GM19463 (cell line): ENCODE measurements at regions not wholly inside any gene's neighbourhood (a gene's known extent, or its start where the extent isn't known, plus 50 kb on each side); places are given as distances from the start of the nearest gene placed in this dataset.
"Not testable (repeated sequence)": the region's sequence is repeated elsewhere in the genome, so short reads cannot be mapped to it uniquely, and the experiment has no call there.

Experiments
- ATAC-seq: cut with Tn5 transposase; IDR thresholded peaks from one replicate; pipeline ENCODE4 v1.9.1; 2021; ENCODE audit warnings: mild to moderate bottlenecking, moderate library complexity; ENCODE audit not compliant: unreplicated experiment

DNA sequence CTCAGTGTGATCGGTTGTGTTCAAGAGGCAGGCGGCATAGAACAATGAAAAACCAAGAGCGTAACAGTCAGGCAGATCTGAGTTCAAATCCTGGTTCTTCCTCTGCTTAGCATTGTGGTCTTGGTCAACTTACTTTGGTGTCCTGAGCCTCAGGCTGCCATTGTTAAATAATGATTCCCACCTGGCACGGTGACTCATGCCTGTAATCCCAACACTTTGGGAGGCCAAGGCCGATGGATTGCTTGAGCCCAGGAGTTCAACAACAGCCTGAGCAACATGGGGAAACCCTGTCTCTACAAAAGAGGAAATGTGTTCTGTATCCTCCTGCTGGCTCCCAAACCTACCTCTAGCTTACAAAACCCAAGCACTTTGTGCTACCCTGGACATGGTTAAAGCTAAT, 129.0 kb upstream of the STX18 start:
- ATAC-seq, result no peak

DNA sequence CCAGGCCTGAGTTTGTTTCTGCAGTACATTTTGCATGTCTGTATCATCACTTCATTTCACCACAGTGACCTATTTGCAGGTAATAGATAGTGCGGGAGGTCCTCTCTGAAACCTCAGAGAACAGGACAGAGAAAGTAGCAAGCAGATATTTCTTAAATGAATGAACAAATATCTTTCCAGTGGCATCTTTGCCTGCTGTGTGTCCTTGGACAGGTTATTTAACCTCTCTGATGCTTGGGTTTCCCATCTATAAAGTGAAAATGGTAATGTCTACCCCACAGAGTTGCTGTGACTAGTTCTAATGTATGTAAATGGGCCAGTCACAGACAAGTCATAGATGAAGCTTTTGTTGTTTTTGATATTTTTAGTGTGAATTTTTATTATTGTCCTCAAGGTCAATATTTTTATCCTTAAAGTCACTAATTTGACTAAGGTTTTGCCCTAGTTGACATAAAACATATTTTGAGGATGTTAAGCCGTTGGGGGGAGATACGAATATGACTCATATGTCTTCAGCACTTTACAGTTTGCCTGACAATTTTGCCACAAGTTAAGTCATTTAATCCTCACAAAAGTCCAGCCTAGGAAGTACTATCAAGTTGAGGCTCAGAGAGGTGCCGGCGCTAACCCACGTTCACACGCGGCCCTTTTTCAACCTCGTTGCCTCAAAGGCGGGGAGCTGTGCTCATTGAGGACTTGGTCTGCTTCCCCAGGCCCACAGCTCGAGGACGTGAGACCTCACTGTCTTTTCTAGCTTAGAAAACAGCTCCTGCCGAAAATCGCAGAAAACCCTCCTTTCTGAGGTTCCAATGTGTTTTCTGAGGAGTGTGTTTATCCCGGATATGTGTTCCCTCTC, 126.7 kb upstream of the STX18 start:
- ATAC-seq, result no peak

DNA sequence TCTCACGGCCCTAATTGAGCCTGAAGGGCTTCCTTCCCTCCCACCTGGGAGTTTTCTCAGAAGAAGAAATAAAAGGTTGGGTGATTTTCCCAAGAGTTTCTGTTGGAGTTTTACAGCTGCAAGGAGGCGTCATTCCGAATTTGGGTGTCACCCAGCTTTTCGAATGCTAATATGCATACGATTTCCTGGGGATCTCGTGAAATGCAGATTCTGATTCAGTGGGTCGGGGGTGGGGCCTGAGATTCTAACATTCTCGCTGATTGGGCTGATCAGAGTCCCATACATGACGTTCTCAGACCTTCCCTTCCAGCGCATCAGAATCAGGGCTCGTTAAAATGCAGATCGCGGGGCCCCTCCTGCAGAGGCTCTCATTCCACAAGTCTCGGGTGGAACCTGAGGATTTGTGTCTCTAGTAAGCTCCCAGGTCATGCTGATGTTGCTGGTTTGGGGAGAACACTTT, 125.8 kb upstream of the STX18 start:
- no peak for ATAC-seq

DNA sequence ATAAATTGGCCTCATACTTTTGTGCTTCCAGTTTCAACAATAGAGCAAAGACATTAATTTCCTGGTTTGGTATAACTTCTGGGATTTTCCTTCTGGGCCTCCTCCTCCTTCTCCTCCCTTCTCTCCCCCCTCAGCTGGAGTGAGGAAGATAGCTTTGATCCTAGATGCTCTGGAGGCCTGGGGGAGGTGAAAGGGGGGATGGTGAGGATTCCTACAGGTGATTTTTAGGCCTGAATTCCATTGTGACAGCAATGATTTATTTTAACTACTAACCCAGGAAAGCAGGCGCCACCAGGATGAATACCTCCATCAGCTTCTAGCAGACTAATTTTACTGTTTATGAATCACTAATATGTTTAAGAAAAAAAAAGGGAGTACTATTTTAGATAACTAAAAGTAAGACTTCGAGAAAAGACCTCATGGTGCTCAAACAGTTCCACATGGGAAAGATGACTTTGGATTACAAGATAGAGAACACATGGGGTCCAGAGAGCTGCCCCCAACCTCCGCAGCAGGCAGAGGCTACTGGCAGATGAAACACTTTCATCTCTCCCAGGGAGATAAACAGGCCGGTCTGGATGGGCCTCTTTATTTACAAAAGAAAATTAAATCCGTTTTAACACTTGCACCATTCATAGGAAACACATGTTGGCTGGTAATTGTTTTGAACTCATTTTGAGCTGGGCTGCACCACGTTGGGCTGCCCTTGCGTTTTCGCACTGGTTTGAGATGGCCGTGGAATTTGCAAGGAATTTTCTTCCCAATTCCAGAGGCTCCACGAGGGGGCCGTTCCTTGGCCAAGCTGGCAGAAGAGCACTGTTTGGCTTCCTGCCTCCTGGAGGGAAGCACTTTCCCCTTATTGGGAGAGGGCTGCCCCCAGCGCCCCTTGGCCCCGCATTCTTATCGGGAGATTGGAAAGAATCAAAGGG, 125.1 kb upstream of the STX18 start:
- ATAC-seq, result no peak

DNA sequence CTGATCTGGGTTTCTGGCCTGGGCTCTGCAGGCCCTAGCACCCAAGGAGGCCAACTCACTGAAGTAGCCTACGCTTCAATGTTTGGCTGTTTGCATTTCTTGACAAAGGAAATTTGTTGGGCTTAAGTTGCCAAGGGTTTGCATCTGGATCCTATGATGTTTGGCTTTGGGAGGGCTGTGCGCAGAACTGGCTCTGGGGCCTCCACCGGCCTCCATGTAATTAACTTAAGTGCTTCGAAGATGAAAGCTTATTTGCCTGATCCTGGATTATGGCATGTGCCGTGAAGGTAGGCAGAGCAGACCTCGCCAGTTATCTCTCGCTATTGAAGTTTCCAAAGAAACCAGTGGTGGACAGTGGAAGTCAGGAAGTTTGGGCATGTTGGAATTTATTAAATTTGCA, 124.3 kb upstream of the STX18 start:
- no peak for ATAC-seq

DNA sequence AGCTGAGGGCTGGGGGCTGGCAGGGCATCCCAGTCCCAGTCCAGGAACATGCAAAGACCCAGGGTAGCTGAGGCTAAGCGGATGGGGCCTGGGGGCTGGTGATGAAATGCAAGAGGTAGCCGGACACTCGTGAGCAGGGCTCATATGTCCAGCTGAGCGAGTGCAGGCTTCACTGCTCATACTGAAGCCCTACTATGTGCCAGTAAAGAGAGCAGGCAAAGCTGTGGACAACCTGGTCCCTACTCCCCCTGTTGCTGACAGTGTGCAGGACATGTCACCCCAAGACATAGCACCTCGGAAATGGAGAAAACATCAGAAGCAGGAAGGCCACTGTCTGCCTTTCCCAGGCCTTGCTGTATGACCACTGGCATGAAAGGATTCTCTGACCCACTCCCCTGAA, 122.4 kb upstream of the STX18 start:
- no peak for ATAC-seq

DNA sequence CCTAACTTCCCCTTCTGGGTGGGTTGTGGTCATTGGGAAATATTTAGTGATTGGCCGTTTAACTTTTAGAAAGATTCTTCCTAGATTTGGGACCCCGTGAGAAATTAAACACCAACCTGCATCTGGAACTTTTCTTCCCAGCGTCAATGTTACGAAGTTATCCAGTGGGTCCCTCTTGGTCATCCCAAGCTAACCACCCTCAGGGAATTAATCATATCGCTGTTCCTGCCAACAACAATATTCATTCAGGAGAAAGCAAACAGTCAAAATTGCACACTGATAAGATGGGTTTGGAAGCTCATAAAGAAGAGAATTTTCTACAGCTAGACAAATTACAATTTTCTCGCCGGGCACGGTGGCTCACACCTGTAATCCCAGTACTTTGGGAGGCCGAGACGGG, 121.2 kb upstream of the STX18 start:
- no peak for ATAC-seq

DNA sequence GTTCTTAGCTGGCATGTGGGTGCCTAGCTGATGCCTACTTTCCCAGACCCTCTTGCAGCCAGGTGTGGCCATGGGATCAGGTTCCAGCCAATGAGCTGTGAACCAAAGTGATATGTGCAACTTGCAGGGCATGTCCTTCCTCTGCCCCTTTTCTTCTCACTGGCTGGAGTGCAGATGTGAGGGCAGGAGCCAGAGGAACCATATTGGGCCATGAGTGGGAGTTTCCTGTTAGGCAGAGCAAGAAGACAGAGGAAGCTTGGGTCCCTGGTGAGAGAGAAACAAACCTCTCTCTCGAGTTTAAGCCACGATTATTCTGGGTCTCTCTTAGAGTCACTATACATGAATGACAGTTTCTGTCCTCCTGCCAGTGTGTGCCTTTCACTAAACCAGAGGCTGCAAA, 120.4 kb upstream of the STX18 start:
- no peak for ATAC-seq

DNA sequence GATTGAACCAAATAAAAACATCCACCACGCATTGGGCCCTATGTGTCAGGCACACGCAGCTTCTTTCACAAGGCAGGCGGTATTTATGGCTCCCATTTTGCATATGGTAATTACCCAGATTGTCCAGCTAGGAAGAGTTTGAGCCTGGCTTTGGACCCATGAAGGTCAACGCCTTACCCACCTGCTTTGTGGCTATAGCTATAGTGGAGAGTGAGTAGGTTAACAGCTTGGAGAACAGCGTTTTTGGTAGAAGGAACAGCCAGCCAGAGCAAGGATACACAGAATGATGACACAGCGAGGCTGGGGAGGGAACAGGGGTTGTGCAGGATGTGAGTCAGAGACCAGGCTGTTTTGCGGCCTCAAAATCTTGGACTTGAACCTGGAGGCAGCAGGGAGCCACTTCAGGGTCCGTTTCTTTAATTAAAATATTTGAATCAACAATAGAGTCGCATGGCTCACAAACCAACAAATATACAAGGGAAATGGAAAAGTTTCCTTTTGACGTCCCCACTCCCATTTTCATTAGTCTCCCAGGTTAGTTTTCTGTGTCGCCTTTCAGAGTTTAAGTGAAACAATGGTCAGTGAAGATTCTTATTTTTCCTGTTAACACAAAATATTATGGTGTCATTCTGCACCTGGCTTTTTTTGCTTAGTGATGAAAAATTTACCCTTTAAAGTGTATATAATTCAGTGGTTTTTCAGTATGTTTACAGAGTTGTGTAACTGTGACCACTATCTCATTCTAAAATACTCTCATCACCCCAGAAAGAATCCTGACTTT, 118.2 kb upstream of the STX18 start:
- no peak for ATAC-seq

DNA sequence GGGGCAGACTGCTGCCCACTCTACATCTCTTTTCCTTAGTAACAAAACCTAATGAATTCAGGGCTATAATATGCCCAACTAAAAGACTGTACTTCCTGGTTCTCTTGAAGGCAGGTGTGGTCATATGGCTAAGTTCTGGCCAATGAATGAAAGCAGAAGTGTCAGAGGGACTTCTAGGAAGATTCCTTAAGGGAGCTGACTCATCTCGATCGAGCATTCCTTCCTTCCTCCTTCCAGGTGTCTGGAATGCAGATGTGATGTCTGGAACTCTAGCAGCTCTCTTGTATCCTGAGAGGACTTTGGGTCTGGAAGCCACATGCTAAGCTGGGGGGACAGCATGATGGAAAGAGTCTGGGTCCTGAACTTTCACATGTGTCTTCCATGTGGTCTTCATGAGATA, 116.2 kb upstream of the STX18 start:
- ATAC-seq, result no peak

DNA sequence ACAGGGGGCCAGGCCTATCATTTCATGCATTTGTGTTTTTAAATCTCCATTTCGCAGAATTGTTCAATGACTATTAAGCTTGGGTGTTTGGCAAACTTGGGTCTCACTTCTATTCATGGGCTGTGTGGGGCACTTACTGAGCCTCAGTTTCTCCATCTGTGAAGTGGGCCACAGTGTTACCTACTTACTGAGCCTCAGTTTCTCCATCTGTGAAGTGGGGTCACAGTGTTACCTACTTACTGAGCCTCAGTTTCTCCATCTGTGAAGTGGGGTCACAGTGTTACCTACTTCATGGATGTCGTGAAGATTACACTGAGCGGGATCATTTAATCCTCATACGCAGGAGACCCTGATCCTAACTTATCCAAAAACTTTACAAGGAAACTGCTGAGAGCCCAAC, 115.1 kb upstream of the STX18 start:
- ATAC-seq, result no peak

DNA sequence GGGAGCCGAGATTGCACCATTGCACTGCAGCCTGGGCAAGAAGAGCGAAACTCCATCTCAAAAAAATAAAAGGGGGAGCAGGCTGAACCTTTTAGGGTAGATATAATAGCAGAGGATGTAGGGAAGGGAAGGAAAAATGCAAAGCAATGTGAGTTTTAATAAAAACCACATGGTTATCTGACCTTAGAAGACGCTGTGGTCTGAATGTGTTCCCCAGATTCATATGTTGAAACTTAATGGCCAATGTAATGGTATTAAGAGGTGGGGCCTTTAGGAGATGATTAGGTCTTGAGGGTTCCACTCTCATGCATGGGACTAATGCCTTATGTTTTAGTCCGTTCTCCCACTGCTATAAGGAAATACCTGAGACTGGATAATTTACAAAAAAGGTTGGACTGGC, 114.1 kb upstream of the STX18 start:
- ATAC-seq, result no peak

DNA sequence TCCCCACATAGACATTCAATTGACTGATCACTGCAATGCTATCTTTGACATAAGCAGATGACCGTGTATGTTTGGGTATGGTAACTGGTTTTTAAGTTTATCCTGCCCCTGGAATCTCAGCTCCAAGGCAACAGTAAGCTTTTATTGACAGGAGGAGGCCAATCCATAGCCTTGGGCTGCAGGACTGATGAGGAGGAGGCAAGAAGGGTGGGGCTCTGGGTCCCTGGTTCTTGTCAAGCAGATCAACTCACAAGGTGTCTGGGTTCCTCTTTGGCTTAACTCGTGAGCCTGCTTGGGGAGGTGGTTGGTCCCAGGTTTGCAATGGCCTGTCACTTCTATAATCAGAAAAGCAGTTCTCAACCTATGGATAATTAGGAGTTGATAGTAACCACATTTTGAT, 113.2 kb upstream of the STX18 start:
- no peak for ATAC-seq

DNA sequence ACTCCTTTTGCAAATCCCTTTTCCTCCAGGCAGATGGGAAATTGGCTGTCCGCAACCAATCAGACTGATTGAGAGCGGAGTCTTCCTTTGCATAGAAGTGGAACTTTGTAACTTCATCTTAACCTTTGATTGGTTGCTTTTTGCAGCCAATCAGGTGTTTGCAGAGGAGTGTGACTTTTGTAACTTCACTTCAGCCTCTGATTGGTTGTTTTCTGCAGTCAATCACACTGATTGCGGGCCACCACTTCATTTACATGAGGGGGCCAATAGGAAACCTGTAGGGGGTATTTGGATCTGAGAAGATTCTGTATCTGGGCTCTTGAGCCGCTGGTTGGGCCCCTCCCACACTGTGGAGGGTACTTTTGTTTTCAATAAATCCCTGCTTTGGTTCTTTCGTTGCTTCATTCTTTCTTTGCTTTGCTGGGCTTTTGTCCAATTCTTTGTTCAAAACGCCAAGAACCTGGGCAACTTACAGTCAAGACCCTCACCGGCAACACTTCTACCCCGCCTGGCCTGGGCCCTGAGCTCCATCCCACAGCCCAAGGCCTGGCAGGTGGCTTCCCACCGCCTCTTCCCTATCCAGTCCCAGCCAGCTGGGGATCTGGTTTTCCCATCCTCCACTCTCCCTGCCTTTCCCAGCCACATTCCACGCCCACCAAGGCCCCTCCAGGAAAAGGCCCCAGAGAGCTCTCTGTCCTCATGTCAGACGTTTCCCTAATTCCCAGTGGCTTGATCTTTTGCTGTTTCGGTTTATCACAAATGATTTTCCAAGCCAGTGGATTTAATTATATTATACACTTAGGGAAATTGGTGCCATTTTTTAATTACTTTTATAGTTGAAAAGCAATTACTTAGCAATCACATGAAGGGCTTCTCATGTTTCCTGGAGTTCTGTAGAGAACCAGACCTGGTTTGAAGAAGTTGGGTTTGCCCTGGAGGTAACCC, 110.2 kb upstream of the STX18 start:
- no peak for ATAC-seq

DNA sequence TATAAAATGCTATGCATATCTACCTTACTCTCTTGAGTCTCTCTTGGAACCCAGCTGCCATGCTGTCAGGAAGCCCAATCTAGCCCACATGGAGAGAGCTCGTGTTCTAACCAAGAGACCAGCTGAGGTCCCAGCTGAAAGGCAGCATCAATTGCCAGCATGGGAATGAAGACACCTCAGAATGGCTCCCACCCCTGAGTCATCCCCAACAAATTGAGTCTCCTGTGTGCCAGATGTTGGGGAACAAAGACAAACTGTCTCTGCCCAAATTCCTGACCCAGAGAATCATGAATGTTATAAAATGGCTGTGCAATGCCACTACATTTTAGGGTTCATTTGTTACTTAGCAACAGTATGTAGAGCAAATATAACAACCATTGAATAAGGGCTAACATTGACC, 105.2 kb upstream of the STX18 start:
- no peak for ATAC-seq

DNA sequence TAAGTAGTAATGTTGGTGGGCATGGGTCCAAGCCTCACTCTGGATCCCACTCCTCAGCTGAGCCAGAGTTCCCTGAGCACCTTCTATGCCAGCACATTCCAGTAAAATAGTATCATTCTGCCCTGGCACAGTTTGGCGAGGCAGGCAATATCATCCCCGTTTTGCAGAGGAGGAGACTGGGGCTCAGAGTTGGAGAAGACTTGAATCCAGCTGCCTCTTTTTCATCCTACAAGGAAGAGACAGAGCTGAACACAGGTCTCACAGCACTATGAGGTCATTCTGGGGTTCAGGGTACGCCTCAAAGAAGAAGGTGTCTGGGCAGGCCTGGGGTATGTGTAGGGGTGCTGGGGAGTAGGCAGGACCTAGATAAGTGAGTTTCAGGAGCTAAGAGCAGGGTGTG, 103.9 kb upstream of the STX18 start:
- ATAC-seq, result no peak

DNA sequence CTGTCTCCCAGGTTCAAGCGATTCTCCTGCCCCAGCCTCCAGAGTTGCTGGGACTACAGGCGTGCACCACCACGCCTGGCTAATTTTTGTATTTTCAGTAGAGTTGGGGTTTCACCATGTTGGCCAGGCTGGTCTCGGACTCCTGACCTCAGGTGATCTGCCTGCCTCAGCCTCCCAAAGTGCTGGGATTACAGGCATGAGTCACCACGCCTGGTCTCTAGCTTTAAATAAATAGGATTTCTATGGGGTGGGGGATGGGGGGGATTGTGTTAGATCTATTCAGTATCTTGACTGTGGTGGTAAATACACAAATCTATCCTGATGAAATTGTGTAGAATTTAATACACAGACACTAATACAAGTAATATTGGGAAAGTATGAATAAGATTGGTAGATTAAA, 102.4 kb upstream of the STX18 start:
- ATAC-seq, result not testable (repeated sequence)

DNA sequence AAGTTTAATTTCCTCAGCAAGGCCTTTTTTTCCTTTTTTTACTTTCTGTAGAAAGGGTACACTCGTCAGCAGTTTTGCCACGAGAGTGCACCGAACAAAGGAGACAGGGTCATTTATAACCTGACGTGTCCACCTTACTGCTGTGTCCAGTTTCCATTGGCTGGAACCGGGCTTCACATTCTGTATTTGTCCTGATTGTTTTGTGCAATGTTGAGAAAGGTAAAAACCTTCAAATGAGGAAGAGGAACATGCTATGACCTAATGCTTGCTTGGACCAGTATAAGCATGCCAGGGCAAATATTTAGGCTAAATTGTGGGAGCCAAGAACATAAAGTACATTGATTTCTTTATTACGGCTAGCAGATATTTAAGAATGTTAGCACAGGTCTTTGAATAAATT, 101.9 kb upstream of the STX18 start:
- not testable (repeated sequence) for ATAC-seq

DNA sequence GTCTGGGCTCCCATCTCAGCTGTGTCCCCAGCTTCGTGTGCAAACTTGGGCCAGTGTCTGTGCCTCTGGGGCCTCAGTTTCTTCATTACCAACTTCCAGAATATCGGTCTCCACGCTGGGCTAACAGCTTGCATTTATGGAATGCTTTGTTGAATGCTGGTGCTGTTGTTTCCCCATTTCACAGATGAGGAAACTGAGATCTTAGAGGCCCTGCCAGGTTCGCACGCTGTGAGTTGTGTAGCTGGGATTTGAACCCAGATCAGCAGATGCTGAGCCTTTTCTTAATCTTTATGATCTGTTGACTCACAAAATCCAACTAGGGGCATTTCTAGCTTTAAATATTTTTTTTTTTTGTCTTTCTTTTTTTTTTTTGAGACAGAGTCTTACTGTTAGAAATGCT, 101.5 kb upstream of the STX18 start:
- ATAC-seq, result no peak

DNA sequence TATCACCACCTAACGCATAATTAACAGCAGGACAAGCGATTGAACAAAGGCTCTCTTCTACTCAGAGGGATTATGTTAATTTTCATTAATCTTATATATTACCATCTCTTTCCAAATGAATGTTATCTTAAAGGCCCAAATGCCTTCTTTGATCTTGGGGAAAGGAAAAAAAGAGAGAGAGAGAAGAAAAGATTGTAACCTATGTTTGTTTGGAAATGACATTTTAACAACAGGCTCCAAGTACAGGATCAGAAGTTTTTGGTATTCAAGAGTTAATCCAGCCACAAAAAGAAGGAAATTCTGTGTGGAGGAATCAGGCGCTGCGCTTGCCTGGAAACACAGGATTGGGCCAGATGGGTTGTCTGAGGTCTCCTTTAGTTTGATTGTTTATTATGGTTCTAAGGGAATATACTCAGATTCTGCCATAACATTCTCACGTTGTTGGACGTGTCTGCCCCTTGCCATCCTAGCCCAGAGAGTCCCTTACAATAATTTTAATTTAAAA, 100.7 kb upstream of the STX18 start:
- ATAC-seq, result no peak
